A673 (cell line): ENCODE measurements at regions not wholly inside any gene's neighbourhood (a gene's known extent, or its start where the extent isn't known, plus 50 kb on each side); places are given as distances from the start of the nearest gene placed in this dataset.

Experiments used
- BruUV-seq: library from RNA; stranded (reverse); fragments of 400-500 nt; replicated peaks from 2 replicates; lab custom pipeline; 2021; lab: Mats Ljungman, UMichigan
- CTCF ChIA-PET: fragments of 300-600 bp; sonication (Branson Sonifier 250); formaldehyde crosslinking; loops from one replicate; lab custom pipeline; 2022; ENCODE audit warnings: antibody characterized with exemption; lab: Charles Lee
- POLR2A ChIA-PET: fragments of 300-600 bp; sonication (Branson Sonifier 250); formaldehyde crosslinking; loops from one replicate; lab custom pipeline; 2022; ENCODE audit warnings: antibody characterized with exemption; ENCODE audit not compliant: low non-redundant PET; lab: Charles Lee
- DNase-seq: peaks from one replicate; pipeline ENCODE4 v3.0.0-alpha.2; 2015; ENCODE audit warnings: low spot score
- H3K27ac ChIP-seq: fragments of 200-600 bp; sonication (generic); 2 replicates; pipeline ENCODE4 v1.5.1; 2016; ENCODE audit warnings: mixed run types, low read depth, mild to moderate bottlenecking, mixed read lengths, antibody characterized with exemption, low read length; ENCODE audit not compliant: poor library complexity, severe bottlenecking
- H3K27me3 ChIP-seq: fragments of 200-600 bp; sonication (generic); replicated peaks from 2 replicates; pipeline ENCODE4 v1.6.1; 2017; ENCODE audit warnings: mixed run types, low read depth, mild to moderate bottlenecking, mixed read lengths, antibody characterized with exemption, low read length; ENCODE audit not compliant: insufficient read depth, poor library complexity
- H3K36me3 ChIP-seq: fragments of 200-600 bp; sonication (generic); 2 replicates; pipeline ENCODE4 v1.6.1; 2016; ENCODE audit warnings: mixed run types, mild to moderate bottlenecking, mixed read lengths, antibody characterized with exemption, low read length; ENCODE audit not compliant: insufficient read depth, poor library complexity, severe bottlenecking
- H3K4me1 ChIP-seq: fragments of 200-600 bp; sonication (generic); 2 replicates; pipeline ENCODE4 v1.6.1; 2017; ENCODE audit warnings: mixed run types, mild to moderate bottlenecking, mixed read lengths, antibody characterized with exemption, low read length; ENCODE audit not compliant: insufficient read depth, poor library complexity, severe bottlenecking
- H3K4me3 ChIP-seq: fragments of 200-600 bp; sonication (generic); 2 replicates; pipeline ENCODE4 v1.5.1; 2016; ENCODE audit warnings: low read depth, mixed run types, mild to moderate bottlenecking, mixed read lengths, low read length; ENCODE audit not compliant: poor library complexity, severe bottlenecking
- H3K9me3 ChIP-seq: fragments of 200-600 bp; sonication (generic); 2 replicates; pipeline ENCODE4 v1.6.1; 2016; ENCODE audit warnings: mixed run types, low read depth, mild to moderate bottlenecking, mixed read lengths, antibody characterized with exemption, low read length; ENCODE audit not compliant: poor library complexity, severe bottlenecking
- EZH2 ChIP-seq: fragments of 200-600 bp; sonication (generic); IDR thresholded peaks from 2 replicates; pipeline ENCODE4 v1.6.1; 2017; ENCODE audit warnings: borderline replicate concordance, low read depth, mild to moderate bottlenecking, mixed read lengths, antibody characterized with exemption, low read length; ENCODE audit not compliant: poor library complexity, severe bottlenecking
- intact Hi-C: fragments of 100-400 bp; cut with micrococcal nuclease; formaldehyde crosslinking; loops from one replicate; pipeline ENCODE4 v1.10.0; 2022; ENCODE audit not compliant: unreplicated experiment
- TF ChIP-seq, protein P1 (sequence below): fragments of 300-800, 200-600 bp; sonication (generic); conservative IDR thresholded peaks from 2 replicates; pipeline ENCODE4 v1.5.1; 2017; ENCODE audit warnings: low read depth, mild to moderate bottlenecking, antibody characterized with exemption, low read length, moderate library complexity, mixed read lengths

DNA sequence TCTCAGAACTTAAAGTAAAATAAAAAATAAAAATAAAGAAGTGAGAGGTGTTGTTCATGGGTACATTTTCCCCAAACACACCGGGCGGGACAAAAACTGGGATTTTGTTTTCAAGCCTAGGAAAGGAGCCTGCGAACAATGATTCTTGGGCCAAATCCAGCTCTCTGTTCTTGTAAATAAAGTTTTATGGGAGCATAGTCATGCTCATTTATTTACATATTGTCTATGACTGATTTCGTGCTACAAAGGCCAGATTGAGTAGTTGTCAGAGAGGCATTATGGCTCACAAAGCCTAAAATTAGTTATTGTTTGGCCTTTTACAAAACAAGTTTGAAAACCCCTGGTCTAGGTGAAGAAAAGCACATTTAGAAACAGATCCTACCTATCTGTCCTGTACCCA is 821.0 kb upstream of the GRAMD2B start:
- intact Hi-C loops = no loop called here
- ChIA-PET CTCF (no interaction called here), POLR2A (interaction anchor here (0.6 kb wide), 1 partner anchor 984 kb away, joined by 3 read pairs; no protein-coding TSS in a partner anchor)
- BruUV-seq = no TSS peak
- Histone ChIP-seq H3K36me3 (no peaks in the 10 kb centered on the region), H3K27me3 (no peaks in the 10 kb centered on the region), H3K27ac (no peak overlapping the region), H3K9me3 (no peaks in the 10 kb centered on the region), H3K4me3 (no peak overlapping the region), H3K4me1 (no peaks in the 10 kb centered on the region)
- DNase-seq = no peak
- no peak for TF ChIP-seq EZH2
- TF ChIP-seq, protein P1, sequence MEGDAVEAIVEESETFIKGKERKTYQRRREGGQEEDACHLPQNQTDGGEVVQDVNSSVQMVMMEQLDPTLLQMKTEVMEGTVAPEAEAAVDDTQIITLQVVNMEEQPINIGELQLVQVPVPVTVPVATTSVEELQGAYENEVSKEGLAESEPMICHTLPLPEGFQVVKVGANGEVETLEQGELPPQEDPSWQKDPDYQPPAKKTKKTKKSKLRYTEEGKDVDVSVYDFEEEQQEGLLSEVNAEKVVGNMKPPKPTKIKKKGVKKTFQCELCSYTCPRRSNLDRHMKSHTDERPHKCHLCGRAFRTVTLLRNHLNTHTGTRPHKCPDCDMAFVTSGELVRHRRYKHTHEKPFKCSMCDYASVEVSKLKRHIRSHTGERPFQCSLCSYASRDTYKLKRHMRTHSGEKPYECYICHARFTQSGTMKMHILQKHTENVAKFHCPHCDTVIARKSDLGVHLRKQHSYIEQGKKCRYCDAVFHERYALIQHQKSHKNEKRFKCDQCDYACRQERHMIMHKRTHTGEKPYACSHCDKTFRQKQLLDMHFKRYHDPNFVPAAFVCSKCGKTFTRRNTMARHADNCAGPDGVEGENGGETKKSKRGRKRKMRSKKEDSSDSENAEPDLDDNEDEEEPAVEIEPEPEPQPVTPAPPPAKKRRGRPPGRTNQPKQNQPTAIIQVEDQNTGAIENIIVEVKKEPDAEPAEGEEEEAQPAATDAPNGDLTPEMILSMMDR = no peak

DNA sequence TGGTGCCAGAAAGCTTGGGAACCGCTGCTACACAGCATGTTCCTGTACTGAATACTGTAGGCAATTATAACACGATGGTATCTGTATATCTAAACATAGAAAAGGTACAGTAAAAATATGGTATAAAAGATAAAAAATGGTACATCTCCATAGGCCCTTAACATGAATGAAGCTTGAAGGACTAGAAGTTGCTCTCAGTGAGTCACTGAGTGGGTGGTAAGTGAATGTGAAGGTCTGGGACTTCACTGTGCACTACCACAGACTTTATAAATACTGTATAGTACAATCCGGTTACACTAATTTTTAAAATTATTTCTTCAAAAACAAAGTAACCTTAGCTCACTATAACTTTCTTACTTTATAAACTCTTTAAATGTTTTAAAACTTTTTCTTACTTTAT is 819.9 kb upstream of the GRAMD2B start:
- BruUV-seq = no TSS peak

DNA sequence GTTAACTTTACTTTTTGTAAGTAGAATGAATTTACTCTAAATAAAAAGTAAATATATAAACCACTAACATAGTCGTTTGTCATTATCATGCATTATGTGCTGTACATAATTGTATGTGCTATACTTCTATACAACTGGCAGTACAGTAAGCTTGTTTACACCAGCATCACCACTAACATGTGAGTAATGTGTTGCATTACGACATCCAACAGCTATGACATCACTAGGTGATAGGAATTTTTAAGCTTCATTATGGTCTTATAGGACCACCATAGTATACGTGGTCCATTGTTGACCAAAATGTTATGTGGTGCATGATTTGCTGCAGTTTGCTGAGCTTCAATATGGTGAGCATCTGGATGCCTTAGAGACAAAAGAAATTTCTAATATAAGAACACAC is 819.1 kb upstream of the GRAMD2B start:
- TF ChIP-seq, protein P1 = no peak
- no peak for TF ChIP-seq EZH2
- BruUV-seq = no TSS peak
- intact Hi-C loops = no loop called here
- DNase-seq = no peak
- Histone ChIP-seq H3K4me1 (no peaks in the 10 kb centered on the region), H3K36me3 (no peaks in the 10 kb centered on the region), H3K27ac (no peak overlapping the region), H3K9me3 (no peaks in the 10 kb centered on the region), H3K27me3 (no peaks in the 10 kb centered on the region), H3K4me3 (no peak overlapping the region)
- ChIA-PET CTCF (no interaction called here), POLR2A (no interaction called here)

More for the DNA sequence above, 819.9 kb upstream of the GRAMD2B start:
- DNase-seq = no peak
- Histone ChIP-seq H3K27me3 (no peaks in the 10 kb centered on the region), H3K9me3 (no peaks in the 10 kb centered on the region), H3K36me3 (no peaks in the 10 kb centered on the region), H3K4me3 (no peak overlapping the region), H3K4me1 (no peaks in the 10 kb centered on the region), H3K27ac (no peak overlapping the region)
- POLR2A ChIA-PET = no interaction called here
- intact Hi-C loops = no loop called here
- CTCF ChIA-PET = no interaction called here
- TF ChIP-seq, protein P1 = no peak
